ENCODE measurements at regions not wholly inside any gene's neighbourhood (a gene's known extent, or its start where the extent isn't known, plus 50 kb on each side); places are given as distances from the start of the nearest gene placed in this dataset.

GRCh38 chr13:83332751-83333150, 549.5 kb downstream of the SLITRK1 start:
- TF ChIP-seq, protein P1, sequence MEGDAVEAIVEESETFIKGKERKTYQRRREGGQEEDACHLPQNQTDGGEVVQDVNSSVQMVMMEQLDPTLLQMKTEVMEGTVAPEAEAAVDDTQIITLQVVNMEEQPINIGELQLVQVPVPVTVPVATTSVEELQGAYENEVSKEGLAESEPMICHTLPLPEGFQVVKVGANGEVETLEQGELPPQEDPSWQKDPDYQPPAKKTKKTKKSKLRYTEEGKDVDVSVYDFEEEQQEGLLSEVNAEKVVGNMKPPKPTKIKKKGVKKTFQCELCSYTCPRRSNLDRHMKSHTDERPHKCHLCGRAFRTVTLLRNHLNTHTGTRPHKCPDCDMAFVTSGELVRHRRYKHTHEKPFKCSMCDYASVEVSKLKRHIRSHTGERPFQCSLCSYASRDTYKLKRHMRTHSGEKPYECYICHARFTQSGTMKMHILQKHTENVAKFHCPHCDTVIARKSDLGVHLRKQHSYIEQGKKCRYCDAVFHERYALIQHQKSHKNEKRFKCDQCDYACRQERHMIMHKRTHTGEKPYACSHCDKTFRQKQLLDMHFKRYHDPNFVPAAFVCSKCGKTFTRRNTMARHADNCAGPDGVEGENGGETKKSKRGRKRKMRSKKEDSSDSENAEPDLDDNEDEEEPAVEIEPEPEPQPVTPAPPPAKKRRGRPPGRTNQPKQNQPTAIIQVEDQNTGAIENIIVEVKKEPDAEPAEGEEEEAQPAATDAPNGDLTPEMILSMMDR (IDR thresholded peaks at IDR 0.05) = no peak
- TF ChIP-seq POLR2AphosphoS5 (IDR thresholded peaks at IDR 0.05) = no peak
- TF ChIP-seq EP300 (IDR thresholded peaks at IDR 0.05) = no peak

All from sigmoid colon (tissue), 4 donors.